Calu3 (cell line): ENCODE measurements at regions not wholly inside any gene's neighbourhood (a gene's known extent, or its start where the extent isn't known, plus 50 kb on each side); places are given as distances from the start of the nearest gene placed in this dataset.

Source experiments
- BruUV-seq: library from RNA; stranded (reverse); fragments of 400-500 nt; replicated peaks from 2 replicates; lab custom pipeline; 2021; lab: Mats Ljungman, UMichigan
- CTCF ChIA-PET: fragments of 300-600 bp; sonication (Branson Sonifier 250); formaldehyde crosslinking; loops from one replicate; lab custom pipeline; 2022; ENCODE audit warnings: antibody characterized with exemption; lab: Charles Lee
- DNase-seq: peaks from one replicate; pipeline ENCODE4 v3.0.0; 2022
- H3K27ac Mint-ChIP-seq: one replicate; pipeline ENCODE4 v1.8.0; 2022; ENCODE audit warnings: mixed read lengths; ENCODE audit not compliant: unreplicated experiment
- H3K27me3 Mint-ChIP-seq: one replicate; pipeline ENCODE4 v1.8.0; 2022; ENCODE audit warnings: mixed read lengths; ENCODE audit not compliant: unreplicated experiment
- H3K36me3 Mint-ChIP-seq: one replicate; pipeline ENCODE4 v1.8.0; 2022; ENCODE audit warnings: mild to moderate bottlenecking, moderate library complexity, mixed read lengths; ENCODE audit not compliant: insufficient read depth, unreplicated experiment
- H3K4me1 Mint-ChIP-seq: one replicate; pipeline ENCODE4 v1.8.0; 2022; ENCODE audit warnings: mild to moderate bottlenecking, low read depth, mixed read lengths; ENCODE audit not compliant: unreplicated experiment
- H3K4me3 Mint-ChIP-seq: one replicate; pipeline ENCODE4 v1.8.0; 2022; ENCODE audit warnings: mild to moderate bottlenecking, low read depth, moderate library complexity, mixed read lengths; ENCODE audit not compliant: unreplicated experiment
- H3K9me3 Mint-ChIP-seq: one replicate; pipeline ENCODE4 v1.8.0; 2022; ENCODE audit warnings: low read depth, mixed read lengths; ENCODE audit not compliant: unreplicated experiment
- CTCF ChIP-seq: fragments of 200-600 bp; IDR thresholded peaks from one replicate; pipeline ENCODE4 v1.8.0; 2022; ENCODE audit warnings: antibody characterized with exemption; ENCODE audit not compliant: unreplicated experiment
- intact Hi-C: fragments of 100-400 bp; cut with micrococcal nuclease; formaldehyde crosslinking; loops from one replicate; pipeline ENCODE4 v1.10.0; 2022; ENCODE audit not compliant: unreplicated experiment

DNA sequence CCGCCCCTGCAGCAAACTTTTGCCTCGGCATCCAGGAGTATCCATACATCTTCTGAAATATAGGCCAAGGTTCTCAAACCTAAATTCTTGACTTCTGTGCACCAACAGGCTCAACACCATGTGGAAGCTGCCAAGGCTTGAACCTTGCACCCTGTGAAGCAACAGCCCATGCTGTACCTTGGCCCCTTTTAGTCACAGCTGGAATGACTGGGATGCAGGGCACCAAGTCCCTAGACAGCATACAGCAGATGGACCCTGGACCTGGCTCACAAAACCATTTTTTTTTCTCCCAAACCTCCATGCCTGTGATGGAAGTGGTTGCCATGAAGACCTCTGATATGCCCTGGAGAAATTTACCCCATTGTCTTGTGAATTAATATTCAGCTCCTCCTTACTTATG, 233.8 kb upstream of the KCND2 start:
- no peak for DNase-seq
- no peak for TF ChIP-seq CTCF
- H3K27ac Mint-ChIP-seq: no peak overlapping the region
- H3K36me3 Mint-ChIP-seq: no peaks in the 10 kb centered on the region
- H3K9me3 Mint-ChIP-seq: peaks cover 9% of the 10 kb centered on the region
- H3K27me3 Mint-ChIP-seq: no peaks in the 10 kb centered on the region
- CTCF ChIA-PET: no interaction called here
- H3K4me3 Mint-ChIP-seq: no peak overlapping the region
- intact Hi-C loops: no loop called here
- no TSS peak for BruUV-seq
- no peaks in the 10 kb centered on the region for H3K4me1 Mint-ChIP-seq

DNA sequence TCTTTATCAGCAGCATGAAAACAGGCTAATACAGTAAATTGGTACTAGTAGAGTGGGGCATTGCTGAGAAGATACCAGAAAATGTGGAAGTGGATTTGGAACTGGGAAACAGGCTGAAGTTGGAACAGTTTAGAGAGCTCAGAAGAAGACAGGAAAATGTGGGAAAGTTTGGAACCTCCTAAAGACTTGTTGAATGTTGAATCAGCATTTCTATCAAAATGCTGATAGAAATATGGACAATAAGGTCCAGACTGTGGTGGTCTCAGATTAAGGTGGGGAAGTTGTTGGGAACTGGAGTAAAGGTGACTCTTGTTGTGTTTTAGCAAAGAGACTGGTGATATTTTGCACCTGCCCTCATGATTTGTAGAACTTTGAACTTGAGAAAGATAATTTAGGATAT, 231.2 kb upstream of the KCND2 start:
- DNase-seq: no peak
- no TSS peak for BruUV-seq
- intact Hi-C loops: no loop called here
- Mint-ChIP-seq H3K27ac (no peak overlapping the region), H3K4me1 (no peaks in the 10 kb centered on the region), H3K27me3 (no peaks in the 10 kb centered on the region), H3K36me3 (no peaks in the 10 kb centered on the region), H3K4me3 (no peak overlapping the region), H3K9me3 (peaks cover 9% of the 10 kb centered on the region)
- CTCF ChIA-PET: no interaction called here
- no peak for TF ChIP-seq CTCF

DNA sequence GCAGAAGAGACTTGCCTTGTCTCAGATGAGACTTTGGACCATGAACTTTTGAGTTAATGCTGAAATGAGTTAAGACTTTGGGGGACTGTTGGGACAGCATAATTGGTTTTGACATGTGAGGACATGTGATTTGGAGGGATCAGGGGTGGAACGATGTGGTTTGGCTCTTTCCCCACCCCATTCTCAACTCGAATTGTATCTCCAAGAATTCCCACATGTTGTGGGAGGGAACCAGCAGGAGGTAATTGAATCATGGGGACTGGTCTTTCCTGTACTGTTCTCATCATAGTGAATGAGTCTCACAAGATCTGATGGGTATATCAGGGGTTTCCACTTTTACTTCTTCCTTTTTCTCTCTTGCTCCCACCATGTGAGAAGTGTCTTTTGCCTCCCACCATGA, 229.7 kb upstream of the KCND2 start:
- Mint-ChIP-seq H3K27me3 (no peaks in the 10 kb centered on the region), H3K4me3 (no peak overlapping the region), H3K9me3 (peaks cover 6% of the 10 kb centered on the region), H3K4me1 (no peaks in the 10 kb centered on the region), H3K36me3 (no peaks in the 10 kb centered on the region), H3K27ac (no peak overlapping the region)
- BruUV-seq: no TSS peak
- DNase-seq: no peak
- intact Hi-C loops: no loop called here
- no peak for TF ChIP-seq CTCF
- CTCF ChIA-PET: no interaction called here

GRCh38 chr7:120052884-120053382, 220.0 kb upstream of the KCND2 start:
- CTCF ChIA-PET: no interaction called here
- no peaks in the 10 kb centered on the region for H3K9me3 Mint-ChIP-seq
- DNase-seq: peak; percentile 40
- intact Hi-C loops: loop anchor here (5.0 to 10.0 kb wide), 2 partner anchors 59 to 222 kb away; partner anchors contain the start of gene KCND2
- no peak overlapping the region for H3K4me3 Mint-ChIP-seq
- no peak for TF ChIP-seq CTCF
- H3K4me1 Mint-ChIP-seq: peaks cover 42% of the 10 kb centered on the region
- no TSS peak for BruUV-seq
- no peaks in the 10 kb centered on the region for H3K36me3 Mint-ChIP-seq
- H3K27ac Mint-ChIP-seq: peak overlapping the region; percentile 69
- no peaks in the 10 kb centered on the region for H3K27me3 Mint-ChIP-seq
